ENCODE measurements at regions not wholly inside any gene's neighbourhood (a gene's known extent, or its start where the extent isn't known, plus 50 kb on each side); places are given as distances from the start of the nearest gene placed in this dataset.

DNA sequence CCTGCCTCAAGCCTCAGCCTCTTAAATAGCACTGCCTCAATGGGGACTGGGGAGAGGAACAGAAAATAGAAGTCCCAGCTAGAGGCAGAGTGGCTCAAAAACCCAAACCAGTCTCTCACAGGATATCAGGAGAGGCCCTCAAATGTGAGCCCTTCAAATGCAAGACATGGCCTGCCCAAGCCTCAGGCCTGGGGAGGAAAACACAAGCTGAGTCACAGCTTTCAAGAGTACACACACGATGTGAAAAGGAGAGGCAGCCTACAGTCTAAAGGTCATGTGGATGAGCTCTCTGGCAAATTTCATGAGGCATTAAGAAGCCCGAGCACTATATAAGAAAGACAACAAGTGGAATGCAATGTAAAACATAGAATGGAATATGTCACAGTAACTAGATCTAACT, 316.6 kb upstream of the MEX3C start:
- DNase-seq (ENCODE audit: low read depth in 2 of 3, low spot score in 2 of 3): no peak

DNA sequence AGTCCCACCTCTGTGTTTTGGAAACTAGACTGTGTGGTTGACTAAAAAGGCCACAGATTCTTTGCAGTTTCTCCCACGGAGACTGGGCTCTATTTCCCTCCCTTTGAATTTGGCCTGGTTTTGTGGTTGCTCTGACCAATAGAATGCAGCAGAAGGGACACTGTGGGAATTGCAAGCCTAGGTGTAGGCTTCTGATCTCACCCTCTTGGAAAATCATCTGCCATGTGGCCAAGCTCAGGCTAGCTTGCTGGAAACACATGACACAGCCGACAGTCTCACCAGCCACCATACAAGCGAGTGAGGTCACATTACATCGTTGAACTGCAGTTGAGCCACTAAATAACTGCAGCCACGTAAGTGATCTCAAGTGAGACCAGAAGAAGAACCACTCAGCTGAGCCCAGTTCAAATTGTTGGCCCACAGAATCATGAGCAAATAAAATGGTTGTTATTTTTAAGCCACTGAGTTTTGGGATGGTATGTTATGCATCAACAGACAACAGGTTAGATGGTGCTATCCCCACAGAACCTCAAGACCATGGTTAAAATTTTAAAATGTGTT, 319.1 kb upstream of the MEX3C start:
- no peak for DNase-seq (ENCODE audit: low read depth in 2 of 3, low spot score in 2 of 3)

DNA sequence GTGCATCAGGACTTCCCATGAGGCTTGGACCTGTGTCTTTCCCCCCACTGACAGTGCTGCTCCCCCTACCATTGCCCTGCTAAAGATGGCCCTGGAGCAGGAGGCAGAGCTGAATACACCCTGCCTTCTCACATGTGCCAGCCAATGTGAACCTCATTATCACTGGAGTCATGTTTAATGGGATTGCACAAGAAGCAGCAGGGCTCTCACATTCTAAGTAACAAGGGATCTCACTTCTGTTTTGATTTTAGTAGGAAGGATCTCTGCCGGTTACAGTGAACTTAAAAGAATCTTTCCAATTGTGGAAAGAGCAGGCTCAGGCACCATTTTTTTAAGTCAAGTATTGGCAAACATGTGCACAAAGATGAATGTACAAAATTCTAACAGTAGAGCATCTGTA, 322.1 kb upstream of the MEX3C start:
- DNase-seq (ENCODE audit: low read depth in 2 of 3, low spot score in 2 of 3): no peak

DNA sequence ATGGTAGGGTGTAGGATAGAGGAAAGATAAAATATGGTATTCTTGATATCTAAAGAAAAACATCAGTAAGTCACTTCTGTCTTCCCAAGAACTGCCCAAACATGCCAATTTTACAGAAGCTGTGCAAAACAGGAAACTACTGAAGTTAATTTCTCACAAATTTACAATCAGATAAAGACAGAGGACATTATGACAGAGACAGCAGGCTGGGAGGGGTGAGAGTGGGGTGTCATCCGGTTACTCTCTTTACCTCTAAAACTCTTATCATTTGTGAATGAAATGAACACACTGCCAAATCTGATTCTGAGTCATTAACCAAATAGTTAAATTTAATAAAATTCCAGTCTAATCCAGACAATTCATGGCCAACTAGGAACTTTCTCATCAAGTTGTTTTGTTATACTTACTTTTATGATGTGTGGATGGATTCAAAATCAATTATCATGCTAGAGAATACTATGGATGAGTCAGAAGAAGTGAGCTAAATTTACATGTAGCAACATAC, 323.2 kb upstream of the MEX3C start:
- no peak for DNase-seq (ENCODE audit: low read depth in 2 of 3, low spot score in 2 of 3)

DNA sequence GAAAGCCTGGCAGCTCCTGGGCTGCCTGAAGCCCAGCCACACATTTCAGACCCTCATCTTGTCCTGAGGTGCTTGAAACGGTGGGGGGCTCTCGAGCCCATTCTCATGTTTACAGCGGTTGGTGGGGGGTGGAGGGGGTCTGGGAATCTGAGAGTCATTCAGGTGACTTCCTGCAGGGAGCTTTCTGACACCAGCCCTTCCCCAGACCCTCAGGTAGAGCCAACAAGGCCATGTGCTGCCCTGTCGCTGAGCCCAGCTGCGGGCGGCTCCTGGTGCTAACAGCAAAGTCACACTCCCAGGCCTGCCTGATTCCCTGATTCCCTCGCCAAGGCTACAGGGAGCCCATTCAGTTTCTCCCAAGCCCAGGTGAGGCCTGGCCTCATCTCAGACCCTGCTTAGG, 324.9 kb upstream of the MEX3C start:
- no peak for DNase-seq (ENCODE audit: low read depth in 2 of 3, low spot score in 2 of 3)

DNA sequence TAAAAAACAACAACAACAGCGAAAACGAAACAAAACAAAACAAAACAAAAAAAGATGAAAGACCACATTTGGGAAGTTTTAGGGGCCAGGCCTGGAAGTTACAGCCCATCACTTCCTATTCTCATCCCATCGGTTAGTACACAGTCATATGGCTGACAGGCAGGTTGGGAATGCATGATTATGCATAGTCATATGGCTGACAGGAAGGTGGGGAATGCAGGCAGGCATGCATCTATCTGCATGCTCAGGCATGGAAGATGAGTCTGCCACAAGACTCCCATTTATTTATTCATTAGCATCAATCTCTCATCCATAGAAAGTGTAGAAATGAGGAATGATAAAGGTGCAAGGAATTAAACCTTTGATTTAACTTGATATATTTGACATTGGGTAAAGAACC, 325.3 kb upstream of the MEX3C start:
- DNase-seq (ENCODE audit: low read depth in 2 of 3, low spot score in 2 of 3): no peak

DNA sequence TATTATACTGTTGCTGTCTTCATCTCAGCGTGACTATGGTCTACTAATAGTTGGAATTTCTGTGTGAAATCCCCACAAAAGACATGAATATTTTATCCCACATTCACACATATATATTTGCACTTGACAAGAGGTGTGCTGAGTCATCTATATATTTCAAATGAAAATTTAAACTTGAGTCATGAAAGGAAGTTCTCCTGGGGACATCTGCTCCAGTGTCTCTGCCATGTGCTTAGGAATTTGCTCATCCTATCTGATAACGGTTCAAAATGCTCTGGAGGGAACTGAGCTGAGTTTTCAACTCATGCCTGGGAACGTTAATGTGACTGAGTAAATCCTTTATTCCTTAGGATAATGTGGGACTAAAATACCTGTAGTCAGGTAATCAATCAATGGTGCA, 326.2 kb upstream of the MEX3C start:
- DNase-seq (ENCODE audit: low read depth in 2 of 3, low spot score in 2 of 3): no peak

DNA sequence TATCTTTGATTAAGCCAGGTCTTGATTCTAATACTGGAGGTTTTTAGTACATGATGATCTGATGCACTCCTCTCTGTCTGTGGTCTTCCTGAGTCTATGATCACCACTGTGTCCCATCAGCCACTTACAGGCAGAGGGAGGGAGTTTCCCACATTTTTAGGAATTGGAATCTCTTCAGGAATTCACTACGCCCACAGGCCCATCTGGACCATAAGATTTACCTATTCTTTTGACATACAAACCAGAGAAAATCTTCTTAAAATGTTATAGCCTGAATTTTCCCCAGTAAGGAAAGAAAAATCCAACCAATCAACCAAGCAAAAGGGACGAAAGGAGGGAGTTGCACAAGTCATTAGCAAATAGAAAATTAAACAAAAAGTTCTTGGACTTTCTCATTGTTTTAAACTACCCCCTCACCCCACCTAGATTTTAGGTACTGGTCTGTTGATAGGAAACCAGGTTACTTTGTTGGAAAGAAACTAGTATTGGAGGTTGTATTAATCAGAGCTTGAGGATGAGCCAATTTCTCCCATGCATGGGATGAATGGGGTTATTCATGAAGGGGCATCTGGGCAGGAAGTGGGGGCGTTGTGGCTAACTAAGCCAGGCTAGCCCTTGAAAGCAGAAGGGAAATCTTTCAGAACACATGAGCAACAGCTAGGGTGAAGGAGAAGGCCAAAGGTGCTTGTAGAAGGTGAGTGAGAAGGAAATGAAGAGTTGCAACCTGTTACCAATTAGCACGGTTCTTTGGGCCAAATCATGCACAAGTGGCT, 328.2 kb upstream of the MEX3C start:
- no peak for DNase-seq (ENCODE audit: low read depth in 2 of 3, low spot score in 2 of 3)

DNA sequence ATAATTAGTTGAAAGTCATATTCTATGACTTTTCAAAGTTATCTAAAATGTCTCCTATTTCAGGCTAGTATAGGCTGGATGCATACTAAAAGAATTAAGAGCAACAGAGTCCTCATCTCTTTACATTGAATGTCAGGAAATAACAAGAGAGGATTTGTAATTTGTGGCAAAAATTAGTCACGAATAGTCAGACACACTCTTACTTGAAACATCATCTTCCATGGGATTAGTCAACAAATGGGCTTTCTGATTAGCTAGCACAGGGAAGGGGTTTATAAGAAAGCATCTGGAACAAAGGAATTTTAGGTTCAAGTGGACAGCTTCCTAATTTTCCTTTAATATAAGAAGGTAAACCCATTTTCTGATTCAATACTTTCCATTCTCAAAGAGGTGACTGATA, 330.3 kb upstream of the MEX3C start:
- DNase-seq (ENCODE audit: low read depth in 2 of 3, low spot score in 2 of 3): no peak

DNA sequence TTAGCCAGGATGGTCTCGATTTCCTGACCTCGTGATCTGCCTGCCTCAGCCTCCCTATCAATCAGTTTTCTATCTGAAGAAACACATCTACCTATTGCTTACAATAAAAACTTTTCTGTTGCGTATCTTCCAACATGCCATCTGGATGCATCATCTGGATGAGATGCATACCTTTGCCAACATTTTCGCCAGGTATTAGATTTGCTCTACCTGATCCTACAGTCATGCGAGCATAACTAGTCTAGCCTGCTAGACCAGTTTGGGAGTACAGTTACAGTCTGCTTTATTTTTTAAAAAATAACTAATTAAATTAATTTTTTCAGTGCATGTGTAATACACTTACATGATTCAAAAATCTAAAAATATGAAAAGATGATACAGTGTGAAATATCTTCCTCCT, 334.0 kb upstream of the MEX3C start:
- DNase-seq (ENCODE audit: low read depth in 2 of 3, low spot score in 2 of 3): no peak

DNA sequence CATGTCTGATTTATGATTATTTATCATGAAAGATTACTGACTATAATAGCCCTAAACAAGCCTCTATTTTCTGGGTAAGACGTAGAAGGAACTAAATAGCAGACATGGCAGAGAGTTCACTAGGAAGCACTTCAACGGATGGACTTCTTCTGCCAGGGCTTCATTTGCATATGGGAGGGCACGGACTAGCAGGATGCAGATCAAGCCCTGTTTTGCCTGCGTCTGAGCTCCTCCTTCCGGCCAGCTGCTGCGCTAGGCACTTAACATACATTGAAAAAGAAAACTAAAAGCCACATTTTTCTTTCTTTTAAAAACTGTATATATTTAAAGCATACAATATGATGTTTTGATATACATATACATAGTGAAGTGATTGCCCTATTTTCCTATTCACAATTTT, 340.0 kb upstream of the MEX3C start:
- DNase-seq (ENCODE audit: low read depth in 2 of 3, low spot score in 2 of 3): no peak

DNA sequence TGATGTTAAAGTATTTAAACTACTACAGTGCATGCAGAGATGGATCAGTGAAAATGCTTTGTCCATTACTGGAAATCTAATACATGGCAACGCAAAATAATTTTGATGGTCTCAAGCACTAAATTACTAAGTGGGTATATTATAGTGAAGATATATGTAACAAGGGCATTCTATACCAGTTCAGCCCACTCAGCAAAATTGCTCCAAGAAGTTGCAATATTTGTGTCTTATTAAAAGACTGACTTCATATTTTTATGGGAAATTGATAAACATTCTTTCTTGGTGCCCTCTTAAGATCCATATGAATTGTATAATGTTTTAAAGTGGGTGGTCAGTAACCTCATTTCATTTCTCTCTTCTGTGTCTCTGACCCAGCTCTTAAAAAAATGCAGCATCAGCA, 343.1 kb upstream of the MEX3C start:
- no peak for DNase-seq (ENCODE audit: low read depth in 2 of 3, low spot score in 2 of 3)

DNA sequence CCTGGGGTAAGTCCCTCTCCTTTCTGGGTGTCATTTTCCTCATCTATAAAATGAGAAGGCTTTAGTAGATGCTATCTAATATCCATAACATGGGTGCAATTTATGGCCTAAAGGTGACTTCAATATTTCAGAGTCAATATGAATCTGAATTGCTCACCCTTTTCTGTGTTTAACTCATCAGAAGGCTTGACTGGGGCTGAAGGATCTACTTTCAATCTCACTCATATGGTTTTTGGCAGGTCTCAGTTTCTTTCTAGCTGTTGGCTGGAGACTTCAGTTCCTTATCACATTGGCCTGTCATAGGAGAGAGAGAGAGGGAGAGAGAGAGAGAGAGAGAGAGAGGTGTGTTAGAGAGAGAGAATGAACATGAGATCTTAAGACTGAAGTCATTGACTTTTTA, 343.7 kb upstream of the MEX3C start:
- DNase-seq (ENCODE audit: low read depth in 2 of 3, low spot score in 2 of 3): no peak

DNA sequence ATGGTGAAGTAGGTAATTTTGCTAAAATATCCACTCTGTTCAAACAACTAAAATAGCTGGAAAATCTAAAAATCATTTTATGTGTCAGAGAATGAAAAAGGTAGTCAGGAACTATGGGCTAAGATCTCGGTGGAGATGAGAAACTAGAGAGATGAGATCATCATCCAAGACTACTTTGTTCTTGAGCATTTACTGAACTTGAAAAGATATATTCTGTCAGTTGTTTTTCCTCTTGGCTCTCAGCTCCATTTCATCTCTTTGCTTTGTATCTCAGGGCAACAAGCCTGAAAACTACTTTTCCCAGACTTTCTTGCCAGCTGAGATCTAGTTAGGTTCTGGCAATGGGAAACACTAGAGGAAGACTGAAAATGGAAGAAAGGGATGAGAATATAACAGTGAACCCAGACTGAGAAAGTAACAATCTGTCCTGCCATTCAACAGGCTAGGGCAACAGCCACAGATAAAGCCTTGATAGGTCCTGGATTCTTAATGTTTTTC, 346.2 kb upstream of the MEX3C start:
- no peak for DNase-seq (ENCODE audit: low read depth in 2 of 3, low spot score in 2 of 3)

DNA sequence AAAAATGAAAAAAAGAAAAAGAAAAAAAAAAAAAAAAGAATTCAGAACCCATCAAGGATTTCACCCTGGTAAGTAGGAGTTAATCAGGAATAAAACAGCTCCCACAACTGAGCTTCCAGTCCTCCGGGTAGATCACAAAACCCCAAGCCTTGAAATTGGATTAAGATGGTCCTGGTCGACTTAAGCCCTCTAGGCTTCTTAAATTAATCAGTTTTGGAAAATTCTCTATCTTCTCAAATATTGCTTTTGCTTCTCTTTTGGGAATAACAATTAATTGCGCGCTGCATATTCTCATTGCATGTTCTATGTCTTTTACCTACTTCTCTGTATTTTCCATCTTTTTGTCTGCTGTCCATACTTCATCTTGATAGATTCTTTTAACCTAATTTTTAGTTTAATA, 348.0 kb upstream of the MEX3C start:
- DNase-seq (ENCODE audit: low read depth in 2 of 3, low spot score in 2 of 3): no peak

DNA sequence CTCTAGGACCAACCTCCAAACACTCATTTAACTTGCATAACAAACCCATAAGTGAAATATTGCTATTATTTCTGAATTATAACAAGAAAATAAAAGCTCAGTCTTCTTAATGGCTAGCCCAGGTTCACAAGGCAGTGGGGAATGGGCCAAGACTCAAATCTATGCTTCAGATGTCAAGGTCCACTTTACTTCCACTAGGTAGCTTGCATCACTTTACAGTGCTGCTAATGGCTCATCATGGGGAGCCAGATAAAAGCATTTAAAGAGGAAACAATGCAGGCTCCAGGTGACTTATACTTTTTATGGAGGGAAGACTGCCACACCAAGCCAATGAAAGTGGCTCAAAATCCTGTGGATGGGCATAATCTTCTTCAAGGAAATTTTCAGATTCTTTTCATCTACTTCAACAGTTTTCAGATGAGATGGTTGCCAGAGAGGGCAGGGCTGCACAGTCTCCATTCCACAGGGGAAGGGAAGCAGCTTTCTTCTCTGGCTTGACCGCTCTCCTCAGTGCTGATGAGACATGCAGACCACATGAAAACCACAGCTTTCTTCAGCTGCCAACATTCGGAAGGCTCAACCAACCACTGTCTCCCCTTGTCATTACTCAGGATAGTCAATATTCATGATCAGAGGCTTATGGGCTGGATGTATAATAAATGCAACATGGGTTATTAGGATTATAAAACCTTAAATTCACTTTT, 361.9 kb upstream of the MEX3C start:
- no peak for DNase-seq (ENCODE audit: low read depth in 2 of 3, low spot score in 2 of 3)

DNA sequence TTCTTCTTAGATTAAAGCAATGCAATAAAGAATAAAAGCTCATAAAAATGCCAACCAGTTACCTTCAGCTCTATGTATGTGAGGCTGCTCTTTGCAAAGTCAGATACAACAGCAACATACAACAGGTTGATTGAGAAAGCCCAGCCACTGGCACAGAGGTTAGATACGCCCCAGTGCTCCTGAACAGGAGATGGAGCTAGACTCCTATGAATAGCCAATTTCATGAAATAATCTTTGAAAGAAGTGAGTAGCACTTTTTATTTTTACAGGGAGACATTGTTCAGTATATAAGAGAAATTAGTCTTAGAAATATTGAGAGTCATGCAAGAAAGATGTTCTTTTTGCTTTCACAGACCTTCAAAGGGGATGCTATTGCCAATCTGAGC, 362.4 kb upstream of the MEX3C start:
- no peak for DNase-seq (ENCODE audit: low read depth in 2 of 3, low spot score in 2 of 3)

DNA sequence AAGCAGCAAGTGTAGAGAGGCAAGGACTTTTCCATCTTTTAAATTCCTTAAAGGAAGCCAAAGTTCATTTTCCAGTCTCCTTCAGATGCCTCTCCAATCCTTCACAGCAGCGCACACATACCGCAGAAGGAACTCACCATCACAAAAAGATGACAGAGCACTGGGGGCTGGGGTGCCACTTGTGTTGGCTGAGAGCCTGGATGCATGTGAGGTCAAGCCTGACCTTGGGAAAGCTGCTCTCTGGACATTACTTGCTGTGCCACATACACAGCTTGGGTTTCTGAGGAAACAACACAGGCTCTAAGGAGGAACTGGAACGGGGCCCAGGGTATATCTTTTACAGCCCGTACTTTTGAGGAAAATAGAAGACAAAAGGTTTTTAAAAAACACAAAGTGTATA, 364.3 kb upstream of the MEX3C start:
- no peak for DNase-seq (ENCODE audit: low read depth in 2 of 3, low spot score in 2 of 3)

DNA sequence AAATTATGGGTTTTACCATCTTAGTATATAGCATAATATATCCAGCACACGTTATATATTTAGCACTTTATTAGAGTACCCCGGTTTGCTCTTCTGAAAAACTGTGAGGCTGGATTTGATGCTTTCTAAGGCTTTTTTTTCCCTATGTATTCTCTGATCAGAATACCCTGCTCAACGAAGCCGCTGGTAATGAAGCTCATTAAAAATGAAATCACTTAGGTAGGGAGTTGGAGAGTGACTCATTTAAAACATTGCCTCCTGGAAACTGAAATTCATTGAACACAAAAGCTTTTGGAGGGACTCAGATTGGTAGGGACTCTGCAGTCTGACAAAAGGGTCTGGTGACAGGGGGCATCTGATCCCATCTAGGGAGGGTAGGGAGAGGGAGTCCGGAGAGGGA, 365.4 kb upstream of the MEX3C start:
- no peak for DNase-seq (ENCODE audit: low read depth in 2 of 3, low spot score in 2 of 3)

DNA sequence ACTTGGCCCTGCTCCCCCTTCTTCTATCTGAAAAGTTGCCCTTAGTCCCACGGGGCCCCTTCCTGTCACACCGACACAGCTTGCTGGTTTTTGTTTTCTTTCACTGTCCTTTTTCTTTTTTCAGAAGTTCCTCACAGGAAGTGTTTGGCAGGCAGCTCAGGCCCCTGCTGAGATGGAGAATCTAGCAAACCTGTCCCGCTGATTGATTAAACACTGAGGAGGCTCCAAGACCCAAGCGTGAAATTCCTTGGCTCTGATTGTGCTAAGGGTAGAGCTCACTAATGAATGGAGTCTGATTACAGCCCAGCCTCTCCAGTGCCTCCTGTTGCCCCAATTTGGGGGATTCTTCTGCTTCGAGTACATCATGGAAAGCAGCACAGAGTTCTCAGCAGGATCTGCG, 365.9 kb upstream of the MEX3C start:
- no peak for DNase-seq (ENCODE audit: low read depth in 2 of 3, low spot score in 2 of 3)

DNA sequence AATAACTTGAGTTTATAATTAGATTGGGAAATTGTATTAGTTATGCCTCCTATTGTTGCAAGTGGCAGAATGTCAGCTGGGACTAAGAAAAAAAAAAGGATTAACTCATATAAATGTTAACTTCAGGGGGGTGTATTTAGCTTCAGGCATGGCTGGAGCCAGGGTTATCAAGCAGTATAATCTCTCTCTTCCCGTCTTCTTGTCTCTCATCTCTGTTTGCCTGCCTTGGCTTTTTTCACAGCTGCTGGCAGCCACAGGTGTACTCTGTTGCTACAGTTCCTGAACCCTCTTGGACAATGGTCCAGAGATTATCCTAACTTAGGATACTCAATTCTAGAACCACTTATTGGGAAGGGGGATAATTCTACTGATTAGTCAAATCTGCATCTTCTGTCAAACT, 370.7 kb upstream of the MEX3C start:
- DNase-seq (ENCODE audit: low read depth in 2 of 3, low spot score in 2 of 3): no peak

DNA sequence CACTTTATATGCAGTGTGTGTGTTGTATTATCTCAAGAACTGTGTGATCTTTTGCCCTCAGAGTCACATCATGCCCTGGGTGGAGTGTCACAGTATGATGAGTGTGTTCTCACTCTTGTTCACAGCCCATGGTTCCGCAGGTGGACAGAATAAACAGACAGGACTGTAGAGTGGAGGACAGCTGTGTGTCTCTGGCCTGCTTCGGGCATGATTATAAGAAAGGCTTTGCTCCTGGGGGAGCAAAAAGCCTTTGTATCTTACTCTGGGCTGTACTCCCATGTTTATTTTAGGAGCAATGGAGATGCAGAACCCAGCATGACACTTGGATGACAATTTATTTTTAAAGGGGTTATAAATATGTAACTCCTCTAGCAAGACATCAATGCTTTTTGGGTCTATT, 371.7 kb upstream of the MEX3C start:
- DNase-seq (ENCODE audit: low read depth in 2 of 3, low spot score in 2 of 3): no peak
